Testis (tissue), 2 donors: ENCODE measurements at regions not wholly inside any gene's neighbourhood (a gene's known extent, or its start where the extent isn't known, plus 50 kb on each side); places are given as distances from the start of the nearest gene placed in this dataset.

Source experiments
- DNase-seq: peaks from one replicate; pipeline ENCODE4 v3.0.0-alpha.2; 2019
- H3K27ac ChIP-seq, 2 donors: fragments of 200-600 bp; sonication (generic); one replicate each; pipeline ENCODE4 v1.5.1; 2019
- H3K27me3 ChIP-seq: fragments of 200-600 bp; sonication (generic); one replicate; pipeline ENCODE4 v1.5.1; 2019
- H3K36me3 ChIP-seq: fragments of 200-600 bp; sonication (generic); one replicate; pipeline ENCODE4 v1.5.1; 2017; ENCODE audit warnings: low read depth; ENCODE audit errors: missing control alignments
- H3K4me1 ChIP-seq: fragments of 200-600 bp; sonication (generic); one replicate; pipeline ENCODE4 v1.5.1; 2019
- H3K4me3 ChIP-seq, 2 donors: fragments of 200-600 bp; sonication (generic); one replicate each; pipeline ENCODE4 v1.5.1; 2017 to 2019
- H3K9me3 ChIP-seq: fragments of 200-600 bp; sonication (generic); one replicate; pipeline ENCODE4 v1.5.1; 2017
- CTCF ChIP-seq, 3 experiments: fragments of 450-650 bp in 2 of 3; fragments of 200-600 bp in 1 of 3; sonication (generic) in 1 of 3; IDR thresholded peaks; one replicate each; pipeline ENCODE4 v1.5.1; 2016 to 2019; ENCODE audit warnings: antibody characterized with exemption in 3 of 3, mild to moderate bottlenecking in 2 of 3, moderate library complexity in 1 of 3
- POLR2A ChIP-seq: fragments of 450-650 bp; IDR thresholded peaks from one replicate; pipeline ENCODE4 v1.6.1; 2017; ENCODE audit warnings: antibody characterized with exemption, mild to moderate bottlenecking, moderate library complexity
- WGBS, 2 donors: methylation state at CpG; one replicate each; pipeline ENCODE4 v1.1.5; 2018; 5-methylcytosine and 5-hydroxymethylcytosine counted together
- intact Hi-C: fragments of 100-400 bp; cut with DNase I; formaldehyde crosslinking; loops from one replicate; pipeline ENCODE4 v1.15.1; 2023; ENCODE audit warnings: low total_unique reads

GRCh38 chr2:120870467-120870788 lies 134.8 kb downstream of the GLI2 start:
- H3K4me3 ChIP-seq, result no peak overlapping the region
- no peaks in the 10 kb centered on the region for H3K36me3 ChIP-seq
- DNase-seq, result no peak
- no peak overlapping the region for H3K27ac ChIP-seq
- 96 to 97% methylated on average over 9 of the region's 9 CpGs for WGBS, 2 donors
- H3K27me3 ChIP-seq, result no peaks in the 10 kb centered on the region
- peaks cover 25% of the 10 kb centered on the region for H3K4me1 ChIP-seq
- intact Hi-C loops, result no loop called here
- TF ChIP-seq POLR2A (no peak), CTCF (IDR thresholded peaks at IDR 0.05) (no peak)
- H3K9me3 ChIP-seq, result no peaks in the 10 kb centered on the region

GRCh38 chr2:120871016-120871635 lies 135.5 kb downstream of the GLI2 start:
- Histone ChIP-seq H3K4me1 (peaks cover 29% of the 10 kb centered on the region), H3K9me3 (no peaks in the 10 kb centered on the region)
- WGBS, 2 donors, result 90 to 95% methylated on average over 10 of the region's 10 CpGs

GRCh38 chr2:120871881-120872620 lies 136.4 kb downstream of the GLI2 start:
- TF ChIP-seq POLR2A, result no peak
- TF ChIP-seq CTCF (IDR thresholded peaks at IDR 0.05), result no peak
- H3K4me3 ChIP-seq, result no peak overlapping the region
- H3K27me3 ChIP-seq, result no peaks in the 10 kb centered on the region
- H3K4me1 ChIP-seq, result peaks cover 29% of the 10 kb centered on the region
- no peak overlapping the region for H3K27ac ChIP-seq
- no peak for DNase-seq
- intact Hi-C loops, result no loop called here
- WGBS, 2 donors, result 90 to 91% methylated on average over 5 to 7 of the region's 7 CpGs
- no peaks in the 10 kb centered on the region for H3K9me3 ChIP-seq
- no peaks in the 10 kb centered on the region for H3K36me3 ChIP-seq

More at GRCh38 chr2:120871016-120871635, 135.5 kb downstream of the GLI2 start:
- TF ChIP-seq CTCF (IDR thresholded peaks at IDR 0.05) (no peak), POLR2A (no peak)
- H3K27me3 ChIP-seq, result no peaks in the 10 kb centered on the region
- intact Hi-C loops, result no loop called here
- no peak for DNase-seq
- no peak overlapping the region for H3K4me3 ChIP-seq
- no peak overlapping the region for H3K27ac ChIP-seq
- no peaks in the 10 kb centered on the region for H3K36me3 ChIP-seq

- intact Hi-C loops, result no loop called here
- Histone ChIP-seq H3K27ac (peak overlapping the region in 1 of 2 donors; percentile 23), H3K4me3 (no peak overlapping the region), H3K27me3 (no peaks in the 10 kb centered on the region), H3K4me1 (peaks cover 16% of the 10 kb centered on the region), H3K9me3 (no peaks in the 10 kb centered on the region), H3K36me3 (no peaks in the 10 kb centered on the region)
- WGBS, 2 donors, result 59 to 66% methylated on average over 26 to 27 of the region's 27 CpGs
- no peak for DNase-seq
- no peak for TF ChIP-seq POLR2A
- no peak for TF ChIP-seq CTCF (IDR thresholded peaks at IDR 0.05)
Measured at GRCh38 chr2:120873958-120874887, 138.6 kb downstream of the GLI2 start.
